SK-N-SH treated with all-trans-retinoic acid at 6 μM for 48 hours (cell line): ENCODE measurements at regions not wholly inside any gene's neighbourhood (a gene's known extent, or its start where the extent isn't known, plus 50 kb on each side); places are given as distances from the start of the nearest gene placed in this dataset.

Source experiments
- CREB5 ChIP-seq: fragments of 250-450 bp; sonication (Bioruptor Pico); IDR thresholded peaks from 2 replicates; pipeline ENCODE4 v1.5.1; 2020; ENCODE audit warnings: low read depth, mild to moderate bottlenecking, moderate library complexity
- GLIS3 ChIP-seq: fragments of 250-450 bp; sonication (Bioruptor Pico); IDR thresholded peaks from 2 replicates; pipeline ENCODE4 v1.5.0; 2020; ENCODE audit warnings: mild to moderate bottlenecking, moderate library complexity
- OSR1 ChIP-seq: fragments of 250-450 bp; sonication (Bioruptor Pico); IDR thresholded peaks from 2 replicates; pipeline ENCODE4 v1.8.0; 2022; ENCODE audit warnings: moderate library complexity, mild to moderate bottlenecking, inconsistent platforms
- POU6F1 ChIP-seq: fragments of 250-450 bp; sonication (Bioruptor Pico); IDR thresholded peaks from 2 replicates; pipeline ENCODE4 v1.8.0; 2021; ENCODE audit warnings: low read depth, mild to moderate bottlenecking, moderate library complexity, borderline replicate concordance
- RARB ChIP-seq: fragments of 250-450 bp; sonication (Bioruptor Pico); IDR thresholded peaks from 2 replicates; pipeline ENCODE4 v1.8.0; 2021; ENCODE audit warnings: mild to moderate bottlenecking, moderate library complexity
- ZNF8 ChIP-seq: fragments of 450-650 bp; formaldehyde crosslinking; IDR thresholded peaks from 2 replicates; pipeline ENCODE4 v1.5.0; 2020; ENCODE audit warnings: mild to moderate bottlenecking, moderate library complexity
- TF ChIP-seq, protein P1 (sequence below): fragments of 250-450 bp; sonication (Bioruptor Pico); IDR thresholded peaks from 2 replicates; pipeline ENCODE4 v1.8.0; 2020; ENCODE audit warnings: mild to moderate bottlenecking, moderate library complexity, borderline replicate concordance

- TF ChIP-seq OSR1 (CRISPR knock-in tag) (no peak), GLIS3 (no peak), RARB (CRISPR knock-in tag) (no peak), ZNF8 (CRISPR knock-in tag) (no peak), POU6F1 (CRISPR knock-in tag) (no peak), CREB5 (CRISPR knock-in tag) (no peak)
- TF ChIP-seq, protein P1, sequence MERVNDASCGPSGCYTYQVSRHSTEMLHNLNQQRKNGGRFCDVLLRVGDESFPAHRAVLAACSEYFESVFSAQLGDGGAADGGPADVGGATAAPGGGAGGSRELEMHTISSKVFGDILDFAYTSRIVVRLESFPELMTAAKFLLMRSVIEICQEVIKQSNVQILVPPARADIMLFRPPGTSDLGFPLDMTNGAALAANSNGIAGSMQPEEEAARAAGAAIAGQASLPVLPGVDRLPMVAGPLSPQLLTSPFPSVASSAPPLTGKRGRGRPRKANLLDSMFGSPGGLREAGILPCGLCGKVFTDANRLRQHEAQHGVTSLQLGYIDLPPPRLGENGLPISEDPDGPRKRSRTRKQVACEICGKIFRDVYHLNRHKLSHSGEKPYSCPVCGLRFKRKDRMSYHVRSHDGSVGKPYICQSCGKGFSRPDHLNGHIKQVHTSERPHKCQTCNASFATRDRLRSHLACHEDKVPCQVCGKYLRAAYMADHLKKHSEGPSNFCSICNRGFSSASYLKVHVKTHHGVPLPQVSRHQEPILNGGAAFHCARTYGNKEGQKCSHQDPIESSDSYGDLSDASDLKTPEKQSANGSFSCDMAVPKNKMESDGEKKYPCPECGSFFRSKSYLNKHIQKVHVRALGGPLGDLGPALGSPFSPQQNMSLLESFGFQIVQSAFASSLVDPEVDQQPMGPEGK: no peak
Observed at GRCh38 chr10:22791665-22792064, 77.3 kb upstream of the PIP4K2A start.
